ENCODE measurements at regions not wholly inside any gene's neighbourhood (a gene's known extent, or its start where the extent isn't known, plus 50 kb on each side); places are given as distances from the start of the nearest gene placed in this dataset.

DNA sequence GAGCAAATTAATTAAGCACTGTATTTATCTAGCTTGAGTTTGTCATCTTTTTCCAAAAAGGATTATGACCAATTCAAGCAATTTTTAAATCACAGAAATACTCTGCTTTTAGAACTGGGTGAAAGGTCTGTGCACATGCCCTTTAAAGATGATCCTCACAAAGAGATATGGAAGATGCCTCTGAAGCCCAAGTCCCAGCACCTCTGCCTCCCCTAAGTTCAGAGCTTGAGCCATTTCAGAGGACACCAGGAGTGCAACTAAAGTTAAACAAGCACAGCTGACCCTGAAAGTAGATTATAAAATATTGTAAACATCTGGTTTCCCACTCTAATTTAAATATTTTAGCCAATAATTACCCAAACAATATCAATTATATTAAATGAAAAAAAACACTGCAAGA lies 139.5 kb upstream of the BEND6 start:
- Histone ChIP-seq H3K4me1 (ENCODE audit: control insufficient read depth, insufficient read depth, low read length) (peaks cover 27% of the 10 kb centered on the region), H3K36me3 (ENCODE audit: control insufficient read depth in 2 of 2, insufficient read depth in 2 of 2, low read length in 1 of 2) (peaks cover 0 to 1% of the 10 kb centered on the region in 2 experiments; a peak in 1 of 4 replicates), H3K9me3 (replicated peaks; ENCODE audit: control insufficient read depth, insufficient read depth, low read length) (no peaks in the 10 kb centered on the region; the same call in 1 of the 3 replicates), H3K79me2 (ENCODE audit: control insufficient read depth, insufficient read depth, low read length) (peaks cover 84% of the 10 kb centered on the region), H2AFZ (ENCODE audit: control insufficient read depth, low read depth, low read length) (no peak overlapping the region), H3K4me3 (no peak overlapping the region), H3K9ac (ENCODE audit: control insufficient read depth, insufficient read depth, low read length) (no peak overlapping the region), H4K20me1 (ENCODE audit: control insufficient read depth, insufficient read depth) (no peaks in the 10 kb centered on the region), H3K4me2 (ENCODE audit: control insufficient read depth, insufficient read depth) (no peak overlapping the region), H3K27ac (ENCODE audit: control insufficient read depth, insufficient read depth) (no peak overlapping the region; the same call in 1 of the 2 replicates), H3K27me3 (replicated peaks in 1 of 2; ENCODE audit: control insufficient read depth in 2 of 2, insufficient read depth in 2 of 2, low read length in 1 of 2) (no peaks in the 10 kb centered on the region)
- SMC1A ChIA-PET (ENCODE audit: uncharacterized antibody, unreplicated experiment), result interaction anchor here (0.7 to 3.2 kb wide), 21 partner anchors 8 to 154 kb away, joined by 3 to 25 read pairs (median 4); no protein-coding TSS in a partner anchor
- in situ Hi-C loops (cut with MboI), result no loop called here
- no TSS peak for BruUV-seq (replicated peaks)
- ATAC-seq (peak; percentile 12; the same call in 1 of the 3 replicates), FAIRE-seq (no peak), DNase-seq (ENCODE audit: low read depth, low spot score) (no peak)
- intact Hi-C loops (cut with micrococcal nuclease; ENCODE audit: unreplicated experiment), result no loop called here
- CTCF ChIA-PET, result interaction anchor here (1.0 to 1.4 kb wide), 5 partner anchors 9 to 115 kb away, joined by 3 to 6 read pairs (median 3); no protein-coding TSS in a partner anchor
- POLR2A ChIA-PET, result interaction anchor here (0.6 to 2.9 kb wide), 9 partner anchors 9 to 279 kb away, joined by 3 to 12 read pairs (median 4); no protein-coding TSS in a partner anchor
- RAD21 ChIA-PET (ENCODE audit: unreplicated experiment), result interaction anchor here (1.1 to 1.8 kb wide), 7 partner anchors 18 to 102 kb away, joined by 3 to 13 read pairs (median 4); no protein-coding TSS in a partner anchor
- no peak for TF ChIP-seq RCOR1 (conservative IDR thresholded peaks at IDR 0.05; ENCODE audit: low read depth, low read length)
- no peak for TF ChIP-seq FOXM1 (IDR thresholded peaks at IDR 0.05; ENCODE audit: low read depth, low read length)
- TF ChIP-seq BCL11A (IDR thresholded peaks at IDR 0.05; ENCODE audit: low read depth, low read length), result no peak

DNA sequence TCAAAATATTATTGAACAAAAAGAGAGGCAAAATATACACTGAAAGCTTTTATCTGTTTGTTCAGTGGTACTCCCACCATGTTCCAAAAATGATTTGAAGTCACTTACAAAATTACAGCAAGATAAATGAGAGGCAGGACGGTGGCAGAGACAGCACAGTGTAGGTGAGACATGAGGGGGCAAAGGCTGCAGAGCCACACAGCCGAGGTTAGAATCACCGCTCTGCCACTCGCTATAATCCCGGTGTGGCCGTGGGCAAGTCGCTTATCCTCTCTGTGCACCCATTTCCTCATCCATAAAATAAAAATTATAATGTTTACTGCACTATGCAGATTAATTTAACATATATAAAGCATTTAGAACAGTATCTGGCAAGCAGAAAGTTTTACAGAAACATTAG lies 140.1 kb upstream of the BEND6 start:
- Histone ChIP-seq H3K27me3 (replicated peaks in 1 of 2; ENCODE audit: control insufficient read depth in 2 of 2, insufficient read depth in 2 of 2, low read length in 1 of 2) (no peaks in the 10 kb centered on the region), H3K9ac (ENCODE audit: control insufficient read depth, insufficient read depth, low read length) (no peak overlapping the region), H3K79me2 (ENCODE audit: control insufficient read depth, insufficient read depth, low read length) (peaks cover 84% of the 10 kb centered on the region), H3K4me1 (ENCODE audit: control insufficient read depth, insufficient read depth, low read length) (peaks cover 33% of the 10 kb centered on the region), H3K36me3 (ENCODE audit: control insufficient read depth in 2 of 2, insufficient read depth in 2 of 2, low read length in 1 of 2) (peaks cover 0 to 1% of the 10 kb centered on the region in 2 experiments; a peak in 1 of 4 replicates), H2AFZ (ENCODE audit: control insufficient read depth, low read depth, low read length) (no peak overlapping the region), H3K9me3 (replicated peaks; ENCODE audit: control insufficient read depth, insufficient read depth, low read length) (no peaks in the 10 kb centered on the region; the same call in 1 of the 3 replicates), H3K4me3 (no peak overlapping the region), H4K20me1 (ENCODE audit: control insufficient read depth, insufficient read depth) (no peaks in the 10 kb centered on the region), H3K27ac (ENCODE audit: control insufficient read depth, insufficient read depth) (no peak overlapping the region; the same call in 1 of the 2 replicates), H3K4me2 (ENCODE audit: control insufficient read depth, insufficient read depth) (peak overlapping the region; percentile 67; the same call in 1 of the 2 replicates)
- no peak for TF ChIP-seq GABPA (IDR thresholded peaks at IDR 0.05; ENCODE audit: low read depth)
- TF ChIP-seq ZNF384 (IDR thresholded peaks at IDR 0.05; ENCODE audit: borderline replicate concordance, low read depth, low read length), result no peak
- TF ChIP-seq, protein P1, sequence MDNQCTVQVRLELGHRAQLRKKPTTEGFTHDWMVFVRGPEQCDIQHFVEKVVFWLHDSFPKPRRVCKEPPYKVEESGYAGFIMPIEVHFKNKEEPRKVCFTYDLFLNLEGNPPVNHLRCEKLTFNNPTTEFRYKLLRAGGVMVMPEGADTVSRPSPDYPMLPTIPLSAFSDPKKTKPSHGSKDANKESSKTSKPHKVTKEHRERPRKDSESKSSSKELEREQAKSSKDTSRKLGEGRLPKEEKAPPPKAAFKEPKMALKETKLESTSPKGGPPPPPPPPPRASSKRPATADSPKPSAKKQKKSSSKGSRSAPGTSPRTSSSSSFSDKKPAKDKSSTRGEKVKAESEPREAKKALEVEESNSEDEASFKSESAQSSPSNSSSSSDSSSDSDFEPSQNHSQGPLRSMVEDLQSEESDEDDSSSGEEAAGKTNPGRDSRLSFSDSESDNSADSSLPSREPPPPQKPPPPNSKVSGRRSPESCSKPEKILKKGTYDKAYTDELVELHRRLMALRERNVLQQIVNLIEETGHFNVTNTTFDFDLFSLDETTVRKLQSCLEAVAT (IDR thresholded peaks at IDR 0.05), result peak; percentile 71
- TF ChIP-seq, protein P2, sequence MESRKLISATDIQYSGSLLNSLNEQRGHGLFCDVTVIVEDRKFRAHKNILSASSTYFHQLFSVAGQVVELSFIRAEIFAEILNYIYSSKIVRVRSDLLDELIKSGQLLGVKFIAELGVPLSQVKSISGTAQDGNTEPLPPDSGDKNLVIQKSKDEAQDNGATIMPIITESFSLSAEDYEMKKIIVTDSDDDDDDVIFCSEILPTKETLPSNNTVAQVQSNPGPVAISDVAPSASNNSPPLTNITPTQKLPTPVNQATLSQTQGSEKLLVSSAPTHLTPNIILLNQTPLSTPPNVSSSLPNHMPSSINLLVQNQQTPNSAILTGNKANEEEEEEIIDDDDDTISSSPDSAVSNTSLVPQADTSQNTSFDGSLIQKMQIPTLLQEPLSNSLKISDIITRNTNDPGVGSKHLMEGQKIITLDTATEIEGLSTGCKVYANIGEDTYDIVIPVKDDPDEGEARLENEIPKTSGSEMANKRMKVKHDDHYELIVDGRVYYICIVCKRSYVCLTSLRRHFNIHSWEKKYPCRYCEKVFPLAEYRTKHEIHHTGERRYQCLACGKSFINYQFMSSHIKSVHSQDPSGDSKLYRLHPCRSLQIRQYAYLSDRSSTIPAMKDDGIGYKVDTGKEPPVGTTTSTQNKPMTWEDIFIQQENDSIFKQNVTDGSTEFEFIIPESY (IDR thresholded peaks at IDR 0.05), result 0 out of 2 replicates have a peak, but pooled peaks have one; percentile 15
- ChIA-PET SMC1A (ENCODE audit: uncharacterized antibody, unreplicated experiment) (interaction anchor here (0.7 to 3.2 kb wide), 21 partner anchors 8 to 154 kb away, joined by 3 to 25 read pairs (median 4); no protein-coding TSS in a partner anchor), CTCF (interaction anchor here (0.7 to 1.4 kb wide), 5 partner anchors 8 to 272 kb away, joined by 3 to 7 read pairs (median 4); no protein-coding TSS in a partner anchor), POLR2A (interaction anchor here (0.6 to 2.9 kb wide), 10 partner anchors 8 to 280 kb away, joined by 3 to 12 read pairs (median 4); no protein-coding TSS in a partner anchor), RAD21 (ENCODE audit: unreplicated experiment) (interaction anchor here (0.6 to 1.8 kb wide), 7 partner anchors 11 to 102 kb away, joined by 3 to 13 read pairs (median 4); no protein-coding TSS in a partner anchor)
- in situ Hi-C loops (cut with MboI), result no loop called here
- 89% methylated on average over 7 of the region's 7 CpGs for WGBS (ENCODE audit: insufficient coverage, insufficient replicate concordance, low lambda C conversion rate, missing lambda C conversion rate)
- no peak for FAIRE-seq
- ATAC-seq, result peak; percentile 32
- BruUV-seq (replicated peaks), result no TSS peak
- intact Hi-C loops (cut with micrococcal nuclease; ENCODE audit: unreplicated experiment), result no loop called here
- no peak for DNase-seq (ENCODE audit: low read depth, low spot score)
